Myocyte (in vitro differentiated cells): ENCODE measurements at regions not wholly inside any gene's neighbourhood (a gene's known extent, or its start where the extent isn't known, plus 50 kb on each side); places are given as distances from the start of the nearest gene placed in this dataset. TPM values are rescaled to one million over a fixed set of nuclear protein-coding genes. Genes with fewer than 3 reads are reported as not detected.

Experiments
- microRNA-seq: library from miRNA; unstranded; fragments of <30 nt; microRNA quantifications from one replicate; pipeline ENCODE4, GENCODE V29; 2016

Small RNAs in the stretch of these regions (microRNA-seq; reads per million reads assigned to microRNA genes)
- gene MIR8052 = not detected
